Fibroblast of lung (primary cell): ENCODE measurements at regions not wholly inside any gene's neighbourhood (a gene's known extent, or its start where the extent isn't known, plus 50 kb on each side); places are given as distances from the start of the nearest gene placed in this dataset.

Experiments
- CTCF ChIP-seq, 2 donors: IDR thresholded peaks in 1 of 2; conservative IDR thresholded peaks in 1 of 2; 1 replicate in 1 of 2; 2 replicates in 1 of 2; pipeline ENCODE4 v1.5.1; 2011 to 2012; ENCODE audit warnings: low read length in 2 of 2, control low read depth in 1 of 2, inconsistent platforms in 1 of 2, low read depth in 1 of 2, mild to moderate bottlenecking in 1 of 2
- EZH2 ChIP-seq: IDR thresholded peaks from 2 replicates; pipeline ENCODE4 v1.5.1; 2012; ENCODE audit warnings: low read length, control low read depth, mild to moderate bottlenecking; ENCODE audit errors: missing control alignments

- TF ChIP-seq CTCF (conservative IDR thresholded peaks at IDR 0.05 in 1 of 2, IDR thresholded peaks at IDR 0.05 in 1 of 2; ENCODE audit: low read depth in 1 of 2, low read length in 2 of 2) (no peak), EZH2 (no peak)
Observed at GRCh38 chr3:67082533-67083024, 84.5 kb downstream of the KBTBD8 start.
